GM18858 (cell line): ENCODE measurements at regions not wholly inside any gene's neighbourhood (a gene's known extent, or its start where the extent isn't known, plus 50 kb on each side); places are given as distances from the start of the nearest gene placed in this dataset.

Experiments
- ATAC-seq: cut with Tn5 transposase; IDR thresholded peaks from one replicate; pipeline ENCODE4 v1.9.1; 2021; ENCODE audit not compliant: unreplicated experiment

DNA sequence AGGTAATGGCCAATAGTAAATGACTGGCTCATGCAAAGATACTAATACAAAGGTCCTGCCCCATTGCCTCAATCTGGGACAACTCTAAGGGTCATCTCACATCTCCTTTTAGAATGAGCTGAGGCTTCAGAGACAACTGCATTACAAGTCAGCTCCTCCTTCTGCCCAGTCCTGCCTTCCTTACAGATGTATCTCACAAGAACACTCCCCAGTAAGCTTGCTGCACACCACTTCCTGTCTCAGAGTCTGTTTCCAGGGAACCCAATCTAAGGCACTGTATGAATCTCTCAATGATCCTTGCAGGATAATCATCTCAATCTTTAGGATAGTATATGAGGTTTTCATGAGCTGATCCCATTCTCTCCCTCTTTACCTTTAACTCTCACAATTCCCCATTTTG, 57.8 kb upstream of the ZDHHC17 start:
- peak; percentile 56 for ATAC-seq

DNA sequence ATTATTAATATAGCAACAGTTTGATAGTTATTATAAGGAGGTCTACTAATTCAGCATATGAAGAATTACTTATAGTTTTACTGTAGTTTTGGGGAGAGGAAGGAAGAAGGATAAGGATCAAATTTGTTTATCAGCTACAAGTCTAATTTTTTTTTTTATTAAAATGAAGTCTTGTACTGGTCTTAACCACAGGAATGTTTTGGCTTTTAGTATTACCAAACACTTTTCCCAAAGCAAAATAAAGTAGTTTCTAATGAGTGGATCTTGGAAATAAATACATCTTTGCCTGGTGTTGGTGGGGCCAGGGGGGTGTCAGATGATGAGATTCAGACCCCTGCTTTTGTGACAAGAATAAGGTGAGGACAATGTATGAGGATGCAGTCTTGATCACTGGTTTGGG, 57.2 kb upstream of the ZDHHC17 start:
- no peak for ATAC-seq

DNA sequence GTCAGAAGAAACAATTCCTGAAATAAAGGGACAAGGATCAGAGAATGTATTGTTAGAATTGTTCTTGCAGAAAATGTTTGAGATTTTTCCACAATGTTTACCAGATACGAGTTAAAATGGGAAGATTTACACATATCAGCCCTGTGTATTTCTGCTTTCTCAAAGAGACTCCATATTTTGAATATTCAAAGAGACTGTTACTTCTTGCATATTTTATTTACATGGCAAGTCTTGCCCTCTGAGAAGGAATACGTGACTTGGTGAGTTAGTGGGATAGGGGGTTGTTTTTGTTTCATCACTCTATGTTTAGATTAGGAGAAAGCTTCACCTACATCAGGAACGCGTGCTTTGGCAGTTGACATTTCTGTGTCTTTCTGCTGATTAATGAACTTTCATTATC, 56.1 kb upstream of the ZDHHC17 start:
- no peak for ATAC-seq

DNA sequence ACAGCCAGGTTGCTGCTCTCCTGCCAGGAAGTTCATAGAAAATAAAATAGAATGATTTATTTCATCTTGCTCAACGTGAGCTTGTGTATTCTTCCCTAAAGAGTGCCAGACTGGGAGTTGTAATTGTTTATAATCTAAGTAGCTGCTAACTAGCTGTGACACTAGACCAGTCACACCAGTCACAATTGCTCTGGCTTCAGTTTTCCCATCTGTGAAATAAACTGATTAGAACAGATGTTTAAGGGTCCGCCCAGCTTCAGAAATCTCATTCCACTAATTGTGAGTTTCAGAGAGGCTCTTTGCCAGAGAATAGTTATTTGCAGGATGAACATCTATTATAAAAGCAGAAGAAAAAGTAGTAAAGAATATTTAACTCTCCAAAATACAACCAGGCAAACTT, 55.6 kb upstream of the ZDHHC17 start:
- no peak for ATAC-seq

DNA sequence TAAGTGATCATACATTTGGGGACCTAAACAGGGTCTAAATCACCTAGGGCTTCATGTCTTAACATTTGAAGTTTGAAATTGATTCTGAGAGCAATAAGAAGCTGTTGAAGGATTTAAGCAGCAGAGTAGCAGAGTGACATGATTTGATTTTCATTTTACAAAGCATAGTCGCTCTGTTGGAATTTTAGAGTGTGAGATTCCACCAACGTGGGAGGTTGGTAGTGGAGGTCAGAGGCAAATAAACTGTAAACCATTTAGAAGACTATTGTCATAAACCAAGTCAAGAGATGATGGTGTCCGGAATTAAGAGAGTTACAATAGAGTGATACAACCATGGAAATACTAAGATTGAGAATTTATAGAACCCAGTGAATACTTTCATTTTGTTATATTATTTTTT, 52.7 kb upstream of the ZDHHC17 start:
- ATAC-seq: no peak

DNA sequence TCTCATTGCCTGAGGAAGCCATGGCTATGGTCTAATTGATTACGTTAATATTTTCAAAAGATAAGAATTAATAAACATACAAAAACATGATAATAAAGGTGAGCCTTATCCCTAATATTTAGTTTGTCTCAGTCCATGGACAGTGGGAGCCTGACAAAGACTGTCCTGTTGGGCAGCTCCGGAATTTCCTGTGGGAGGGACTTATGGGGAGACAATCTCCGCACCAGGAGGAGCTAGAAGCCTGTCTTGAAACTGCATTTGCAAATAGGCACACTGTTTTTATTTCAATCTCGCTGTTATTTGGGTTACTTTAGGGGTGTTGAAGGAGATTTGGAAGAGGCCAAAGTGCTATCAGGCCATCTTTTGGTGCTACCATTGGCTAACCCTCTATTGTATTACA, 50.8 kb upstream of the ZDHHC17 start:
- no peak for ATAC-seq

DNA sequence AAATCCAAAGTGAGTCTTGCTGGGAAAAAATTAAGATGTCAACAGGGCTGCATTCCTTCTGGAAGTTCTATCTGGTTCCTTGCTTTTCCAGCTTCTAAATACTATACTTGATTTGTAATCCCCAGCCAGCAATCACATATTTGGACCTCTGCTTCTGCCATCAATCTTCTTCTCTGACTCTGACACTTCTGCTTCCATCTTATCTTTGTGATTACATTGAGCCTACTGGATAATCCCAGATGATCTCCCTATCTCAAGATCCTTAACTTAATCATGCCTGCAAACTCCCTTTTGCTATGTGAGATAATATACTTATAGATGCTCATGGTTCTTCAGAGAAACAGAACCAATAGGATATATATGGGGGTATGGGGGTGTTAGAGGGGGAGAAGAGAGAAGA, 49.9 kb upstream of the ZDHHC17 start:
- no peak for ATAC-seq
